Ishikawa (cell line): ENCODE measurements at regions not wholly inside any gene's neighbourhood (a gene's known extent, or its start where the extent isn't known, plus 50 kb on each side); places are given as distances from the start of the nearest gene placed in this dataset.

Experiments
- CEBPB ChIP-seq: IDR thresholded peaks from 2 replicates; pipeline ENCODE4 v1.6.1; 2012
- CREB1 ChIP-seq: IDR thresholded peaks from 2 replicates; pipeline ENCODE4 v1.6.1; 2012; ENCODE audit warnings: low read depth
- EGR1 ChIP-seq: IDR thresholded peaks from 2 replicates; pipeline ENCODE4 v1.6.1; 2012
- EP300 ChIP-seq: IDR thresholded peaks from 2 replicates; pipeline ENCODE4 v1.6.1; 2012; ENCODE audit warnings: borderline replicate concordance
- FOXM1 ChIP-seq: IDR thresholded peaks from 2 replicates; pipeline ENCODE4 v1.6.1; 2012; ENCODE audit warnings: low read depth, borderline replicate concordance
- NFIC ChIP-seq: IDR thresholded peaks from 2 replicates; pipeline ENCODE4 v1.6.1; 2012
- RAD21 ChIP-seq: IDR thresholded peaks from 2 replicates; pipeline ENCODE4 v1.6.1; 2012; ENCODE audit warnings: low read depth
- TAF1 ChIP-seq: IDR thresholded peaks from 2 replicates; pipeline ENCODE4 v1.6.1; 2012; ENCODE audit warnings: low read depth, mild to moderate bottlenecking
- TCF12 ChIP-seq: IDR thresholded peaks from 2 replicates; pipeline ENCODE4 v1.6.1; 2012; ENCODE audit warnings: low read depth
- TEAD4 ChIP-seq: IDR thresholded peaks from 2 replicates; pipeline ENCODE4 v1.6.1; 2012
- YY1 ChIP-seq: IDR thresholded peaks from 2 replicates; pipeline ENCODE4 v1.6.1; 2012; ENCODE audit warnings: low read depth
- ZBTB7A ChIP-seq: IDR thresholded peaks from 2 replicates; pipeline ENCODE4 v1.6.1; 2012; ENCODE audit warnings: low read depth
- TF ChIP-seq, protein P1 (sequence below): IDR thresholded peaks from 2 replicates; pipeline ENCODE4 v1.6.1; 2012; ENCODE audit warnings: low read depth, mild to moderate bottlenecking
- TF ChIP-seq, protein P2 (sequence below): IDR thresholded peaks from 2 replicates; pipeline ENCODE4 v1.6.1; 2012
- TF ChIP-seq, protein P3 (sequence below): IDR thresholded peaks from 2 replicates; pipeline ENCODE4 v1.6.1; 2012

DNA sequence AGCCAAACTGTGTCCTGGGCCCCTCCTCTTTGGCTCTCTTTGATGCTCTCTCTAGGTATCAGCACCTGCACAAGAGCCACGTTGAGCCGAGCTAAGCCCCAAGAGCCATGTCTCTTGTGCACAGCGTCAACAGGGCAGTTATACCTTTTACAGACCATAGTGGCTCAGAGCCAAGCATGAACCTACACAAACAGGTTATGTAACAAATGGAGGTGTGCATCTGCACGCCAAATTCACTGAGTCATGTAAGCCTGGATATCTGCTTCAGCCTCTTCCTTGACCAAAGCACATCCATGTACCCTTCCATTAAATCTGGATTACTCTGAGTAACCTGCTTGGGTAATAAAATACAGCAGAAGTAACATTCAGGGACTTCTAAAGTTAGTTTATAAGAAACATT lies 509.7 kb downstream of the NAV3 start:
- TF ChIP-seq, protein P1, sequence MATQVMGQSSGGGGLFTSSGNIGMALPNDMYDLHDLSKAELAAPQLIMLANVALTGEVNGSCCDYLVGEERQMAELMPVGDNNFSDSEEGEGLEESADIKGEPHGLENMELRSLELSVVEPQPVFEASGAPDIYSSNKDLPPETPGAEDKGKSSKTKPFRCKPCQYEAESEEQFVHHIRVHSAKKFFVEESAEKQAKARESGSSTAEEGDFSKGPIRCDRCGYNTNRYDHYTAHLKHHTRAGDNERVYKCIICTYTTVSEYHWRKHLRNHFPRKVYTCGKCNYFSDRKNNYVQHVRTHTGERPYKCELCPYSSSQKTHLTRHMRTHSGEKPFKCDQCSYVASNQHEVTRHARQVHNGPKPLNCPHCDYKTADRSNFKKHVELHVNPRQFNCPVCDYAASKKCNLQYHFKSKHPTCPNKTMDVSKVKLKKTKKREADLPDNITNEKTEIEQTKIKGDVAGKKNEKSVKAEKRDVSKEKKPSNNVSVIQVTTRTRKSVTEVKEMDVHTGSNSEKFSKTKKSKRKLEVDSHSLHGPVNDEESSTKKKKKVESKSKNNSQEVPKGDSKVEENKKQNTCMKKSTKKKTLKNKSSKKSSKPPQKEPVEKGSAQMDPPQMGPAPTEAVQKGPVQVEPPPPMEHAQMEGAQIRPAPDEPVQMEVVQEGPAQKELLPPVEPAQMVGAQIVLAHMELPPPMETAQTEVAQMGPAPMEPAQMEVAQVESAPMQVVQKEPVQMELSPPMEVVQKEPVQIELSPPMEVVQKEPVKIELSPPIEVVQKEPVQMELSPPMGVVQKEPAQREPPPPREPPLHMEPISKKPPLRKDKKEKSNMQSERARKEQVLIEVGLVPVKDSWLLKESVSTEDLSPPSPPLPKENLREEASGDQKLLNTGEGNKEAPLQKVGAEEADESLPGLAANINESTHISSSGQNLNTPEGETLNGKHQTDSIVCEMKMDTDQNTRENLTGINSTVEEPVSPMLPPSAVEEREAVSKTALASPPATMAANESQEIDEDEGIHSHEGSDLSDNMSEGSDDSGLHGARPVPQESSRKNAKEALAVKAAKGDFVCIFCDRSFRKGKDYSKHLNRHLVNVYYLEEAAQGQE: no peak
- TF ChIP-seq NFIC: no peak
- TF ChIP-seq, protein P2, sequence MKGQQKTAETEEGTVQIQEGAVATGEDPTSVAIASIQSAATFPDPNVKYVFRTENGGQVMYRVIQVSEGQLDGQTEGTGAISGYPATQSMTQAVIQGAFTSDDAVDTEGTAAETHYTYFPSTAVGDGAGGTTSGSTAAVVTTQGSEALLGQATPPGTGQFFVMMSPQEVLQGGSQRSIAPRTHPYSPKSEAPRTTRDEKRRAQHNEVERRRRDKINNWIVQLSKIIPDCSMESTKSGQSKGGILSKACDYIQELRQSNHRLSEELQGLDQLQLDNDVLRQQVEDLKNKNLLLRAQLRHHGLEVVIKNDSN: no peak
- no peak for TF ChIP-seq CEBPB
- TF ChIP-seq RAD21: no peak
- TF ChIP-seq FOXM1: no peak
- TF ChIP-seq TCF12: no peak
- TF ChIP-seq CREB1: no peak
- no peak for TF ChIP-seq EGR1
- no peak for TF ChIP-seq ZBTB7A
- TF ChIP-seq TAF1: no peak
- TF ChIP-seq TEAD4: no peak
- no peak for TF ChIP-seq EP300
- TF ChIP-seq, protein P3, sequence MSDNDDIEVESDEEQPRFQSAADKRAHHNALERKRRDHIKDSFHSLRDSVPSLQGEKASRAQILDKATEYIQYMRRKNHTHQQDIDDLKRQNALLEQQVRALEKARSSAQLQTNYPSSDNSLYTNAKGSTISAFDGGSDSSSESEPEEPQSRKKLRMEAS: no peak
- TF ChIP-seq YY1: no peak

DNA sequence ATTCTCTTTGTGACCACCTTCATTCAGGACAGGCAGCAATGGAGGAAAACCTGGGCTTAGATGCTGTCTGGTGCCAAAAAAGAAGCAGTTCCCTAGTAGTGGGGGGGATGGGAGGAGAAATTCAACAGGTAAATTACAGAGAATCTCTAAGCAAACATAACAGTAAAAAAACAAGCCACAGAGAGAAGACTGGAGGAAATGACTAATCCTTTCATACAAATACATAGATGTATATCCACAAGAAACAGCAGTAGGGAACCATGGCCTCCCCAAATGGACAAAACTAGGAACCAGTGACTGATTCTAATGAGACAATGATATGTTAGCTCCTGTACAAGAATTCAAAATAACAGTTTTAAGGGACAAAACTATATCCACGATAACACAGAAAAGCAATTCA lies 513.0 kb downstream of the NAV3 start:
- TF ChIP-seq ZBTB7A: no peak
- TF ChIP-seq EP300: no peak
- TF ChIP-seq, protein P1: no peak
- TF ChIP-seq, protein P2: no peak
- no peak for TF ChIP-seq NFIC
- no peak for TF ChIP-seq CREB1
- TF ChIP-seq CEBPB: no peak
- no peak for TF ChIP-seq YY1
- TF ChIP-seq, protein P3: no peak
- TF ChIP-seq EGR1: no peak
- no peak for TF ChIP-seq FOXM1
- no peak for TF ChIP-seq TAF1
- TF ChIP-seq TEAD4: no peak
- no peak for TF ChIP-seq TCF12

DNA sequence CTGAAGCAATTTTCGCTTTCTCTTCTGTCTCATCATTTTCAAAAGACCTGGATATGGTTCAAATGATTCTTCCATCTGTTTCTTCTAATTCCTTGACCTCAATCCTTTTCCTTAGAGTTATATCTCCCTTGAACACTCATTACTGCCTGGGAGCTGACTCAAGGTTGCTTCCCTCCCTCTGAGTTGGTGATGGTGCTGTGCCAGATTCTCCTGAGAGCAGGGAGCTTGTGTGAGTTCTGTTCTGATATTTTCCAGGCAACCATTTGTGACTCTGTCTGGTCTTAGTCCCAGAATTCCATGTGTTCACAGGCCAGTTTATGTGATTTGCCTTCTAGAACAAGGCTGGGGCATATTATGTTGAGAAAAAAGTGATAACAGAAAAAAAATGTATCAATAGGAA lies 505.1 kb upstream of the SYT1 start:
- TF ChIP-seq TAF1 (no peak), EGR1 (no peak), CEBPB (no peak), FOXM1 (no peak), NFIC (no peak)
- TF ChIP-seq, protein P2: no peak

DNA sequence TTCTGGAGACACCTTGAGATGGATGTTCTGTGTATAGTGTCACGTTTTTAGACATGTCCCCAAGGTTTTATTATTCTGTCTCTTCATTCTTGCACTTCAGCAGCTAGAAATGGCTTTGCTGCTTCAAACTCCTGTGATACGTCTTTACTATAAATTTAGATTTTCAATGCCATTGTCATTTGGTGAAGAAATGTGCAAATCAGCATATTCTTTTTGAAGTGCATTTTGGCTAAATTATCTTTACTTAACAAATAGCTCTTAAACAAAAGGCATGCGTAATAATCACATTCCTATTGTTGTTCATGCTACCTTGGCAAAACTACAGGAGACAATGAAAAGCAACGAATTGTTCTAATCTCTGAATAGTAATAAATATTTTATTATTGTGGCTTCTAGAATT lies 502.9 kb upstream of the SYT1 start:
- TF ChIP-seq EGR1 (no peak), FOXM1 (no peak), TEAD4 (no peak), RAD21 (no peak), NFIC (no peak), ZBTB7A (no peak), YY1 (no peak)
- TF ChIP-seq, protein P3: no peak
- TF ChIP-seq, protein P1: no peak

DNA sequence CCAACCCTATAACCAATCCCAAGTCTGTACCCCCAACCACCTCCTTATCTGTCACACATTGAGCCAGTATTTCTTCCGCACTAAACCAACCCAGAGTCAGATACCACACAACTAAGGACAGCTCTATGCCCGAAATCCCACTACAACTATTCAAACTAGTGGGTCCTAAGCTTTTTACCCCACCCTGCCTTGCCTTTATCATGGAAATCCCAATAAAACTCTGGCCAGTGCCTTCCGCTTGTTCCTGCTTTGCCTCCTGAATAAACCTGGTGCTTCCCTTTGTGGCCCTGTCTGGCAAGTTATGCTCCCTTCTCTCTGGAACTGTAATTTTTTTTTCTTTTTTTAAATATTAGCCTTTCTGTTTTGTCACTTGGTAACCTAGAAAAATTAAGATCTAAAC lies 493.3 kb upstream of the SYT1 start:
- TF ChIP-seq FOXM1 (no peak), TCF12 (no peak), ZBTB7A (no peak), YY1 (no peak), NFIC (no peak), CREB1 (no peak)
